ENCODE measurements at regions not wholly inside any gene's neighbourhood (a gene's known extent, or its start where the extent isn't known, plus 50 kb on each side); places are given as distances from the start of the nearest gene placed in this dataset.

- TF ChIP-seq EZH2 (IDR thresholded peaks at IDR 0.05) (no peak), POLR2AphosphoS5 (IDR thresholded peaks at IDR 0.05; ENCODE audit: borderline replicate concordance, low read depth, low read length) (no peak), FOXP2 (optimal IDR thresholded peaks at IDR 0.05; ENCODE audit: control extremely low read depth, extremely low read length, insufficient read depth) (no peak)
Measured at GRCh38 chr9:129523943-129524581, 96.8 kb downstream of the C9orf50 start.
